ENCODE measurements at regions not wholly inside any gene's neighbourhood (a gene's known extent, or its start where the extent isn't known, plus 50 kb on each side); places are given as distances from the start of the nearest gene placed in this dataset.
"Not testable (repeated sequence)": the region's sequence is repeated elsewhere in the genome, so short reads cannot be mapped to it uniquely, and the experiment has no call there.

DNA sequence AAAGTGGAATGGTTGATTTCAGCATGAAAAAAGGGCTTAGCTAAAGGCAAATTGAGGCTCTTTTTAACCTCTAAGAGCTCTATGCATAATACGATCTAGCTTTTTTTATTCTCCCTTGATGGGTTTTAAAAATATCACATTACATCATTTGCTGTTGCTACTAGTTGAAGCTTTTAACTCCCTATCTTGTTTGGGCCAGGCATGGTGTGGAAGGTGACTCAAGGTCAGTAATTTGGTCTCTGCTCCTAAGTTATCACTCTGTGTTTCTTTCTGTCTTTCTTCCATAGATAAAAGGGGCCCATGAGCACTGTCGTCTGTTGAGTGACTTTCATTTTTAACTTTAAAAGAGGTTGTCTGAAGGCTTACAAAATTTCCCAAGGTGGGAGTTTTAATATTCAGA lies 58.1 kb upstream of the GOT2 start (continued):
- TF ChIP-seq, protein P1, sequence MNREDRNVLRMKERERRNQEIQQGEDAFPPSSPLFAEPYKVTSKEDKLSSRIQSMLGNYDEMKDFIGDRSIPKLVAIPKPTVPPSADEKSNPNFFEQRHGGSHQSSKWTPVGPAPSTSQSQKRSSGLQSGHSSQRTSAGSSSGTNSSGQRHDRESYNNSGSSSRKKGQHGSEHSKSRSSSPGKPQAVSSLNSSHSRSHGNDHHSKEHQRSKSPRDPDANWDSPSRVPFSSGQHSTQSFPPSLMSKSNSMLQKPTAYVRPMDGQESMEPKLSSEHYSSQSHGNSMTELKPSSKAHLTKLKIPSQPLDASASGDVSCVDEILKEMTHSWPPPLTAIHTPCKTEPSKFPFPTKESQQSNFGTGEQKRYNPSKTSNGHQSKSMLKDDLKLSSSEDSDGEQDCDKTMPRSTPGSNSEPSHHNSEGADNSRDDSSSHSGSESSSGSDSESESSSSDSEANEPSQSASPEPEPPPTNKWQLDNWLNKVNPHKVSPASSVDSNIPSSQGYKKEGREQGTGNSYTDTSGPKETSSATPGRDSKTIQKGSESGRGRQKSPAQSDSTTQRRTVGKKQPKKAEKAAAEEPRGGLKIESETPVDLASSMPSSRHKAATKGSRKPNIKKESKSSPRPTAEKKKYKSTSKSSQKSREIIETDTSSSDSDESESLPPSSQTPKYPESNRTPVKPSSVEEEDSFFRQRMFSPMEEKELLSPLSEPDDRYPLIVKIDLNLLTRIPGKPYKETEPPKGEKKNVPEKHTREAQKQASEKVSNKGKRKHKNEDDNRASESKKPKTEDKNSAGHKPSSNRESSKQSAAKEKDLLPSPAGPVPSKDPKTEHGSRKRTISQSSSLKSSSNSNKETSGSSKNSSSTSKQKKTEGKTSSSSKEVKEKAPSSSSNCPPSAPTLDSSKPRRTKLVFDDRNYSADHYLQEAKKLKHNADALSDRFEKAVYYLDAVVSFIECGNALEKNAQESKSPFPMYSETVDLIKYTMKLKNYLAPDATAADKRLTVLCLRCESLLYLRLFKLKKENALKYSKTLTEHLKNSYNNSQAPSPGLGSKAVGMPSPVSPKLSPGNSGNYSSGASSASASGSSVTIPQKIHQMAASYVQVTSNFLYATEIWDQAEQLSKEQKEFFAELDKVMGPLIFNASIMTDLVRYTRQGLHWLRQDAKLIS (CRISPR knock-in tag; IDR thresholded peaks at IDR 0.05) = no peak
- TF ChIP-seq, protein P2, sequence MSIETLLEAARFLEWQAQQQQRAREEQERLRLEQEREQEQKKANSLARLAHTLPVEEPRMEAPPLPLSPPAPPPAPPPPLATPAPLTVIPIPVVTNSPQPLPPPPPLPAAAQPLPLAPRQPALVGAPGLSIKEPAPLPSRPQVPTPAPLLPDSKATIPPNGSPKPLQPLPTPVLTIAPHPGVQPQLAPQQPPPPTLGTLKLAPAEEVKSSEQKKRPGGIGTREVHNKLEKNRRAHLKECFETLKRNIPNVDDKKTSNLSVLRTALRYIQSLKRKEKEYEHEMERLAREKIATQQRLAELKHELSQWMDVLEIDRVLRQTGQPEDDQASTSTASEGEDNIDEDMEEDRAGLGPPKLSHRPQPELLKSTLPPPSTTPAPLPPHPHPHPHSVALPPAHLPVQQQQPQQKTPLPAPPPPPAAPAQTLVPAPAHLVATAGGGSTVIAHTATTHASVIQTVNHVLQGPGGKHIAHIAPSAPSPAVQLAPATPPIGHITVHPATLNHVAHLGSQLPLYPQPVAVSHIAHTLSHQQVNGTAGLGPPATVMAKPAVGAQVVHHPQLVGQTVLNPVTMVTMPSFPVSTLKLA (conservative IDR thresholded peaks at IDR 0.05) = peak in 1 of 2 experiments; percentile 37; a peak in 1 of 4 replicates
- no peak for TF ChIP-seq NFE2L1 (tag; IDR thresholded peaks at IDR 0.05; ENCODE audit: borderline replicate concordance, low read depth)

DNA sequence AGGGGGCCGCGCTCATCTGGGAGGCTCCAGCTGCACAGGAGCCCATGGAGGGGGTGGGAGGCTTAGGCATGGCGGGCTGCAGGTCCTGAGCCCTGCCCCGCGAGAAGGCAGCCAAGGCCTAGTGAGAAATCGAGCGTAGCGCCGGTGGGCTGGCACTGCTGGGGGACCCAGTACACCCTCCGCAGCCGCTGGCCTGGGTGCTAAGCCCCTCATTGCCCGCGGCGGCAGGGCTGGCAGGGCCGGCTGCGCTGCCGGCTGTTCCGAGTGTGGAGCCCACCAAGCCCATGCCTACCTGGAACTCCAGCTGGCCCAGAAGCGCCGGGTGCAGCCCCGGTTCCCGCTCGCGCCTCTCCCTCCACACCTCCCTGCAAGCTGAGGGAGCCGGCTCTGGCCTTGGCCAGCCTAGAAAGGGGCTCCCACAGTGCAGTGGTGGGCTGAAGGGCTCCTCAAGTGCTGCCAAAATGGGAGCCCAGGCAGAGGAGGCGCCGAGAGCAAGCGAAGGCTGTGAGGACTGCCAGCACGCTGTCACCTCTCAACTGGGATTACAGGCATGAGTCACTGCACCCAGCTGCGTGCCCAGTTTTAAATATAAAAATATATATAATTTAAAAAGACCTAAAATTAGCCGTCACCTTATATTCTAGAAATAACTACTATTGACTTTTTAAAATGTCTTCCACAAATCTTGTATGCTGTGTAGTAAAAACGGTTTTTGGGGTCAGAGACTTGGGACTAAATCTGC lies 56.9 kb upstream of the GOT2 start:
- H3K9ac ChIP-seq (ENCODE audit: insufficient read depth in 1 of 2, low read depth in 2 of 2, low read length in 2 of 2); intact Hi-C loops (cut with micrococcal nuclease); H3K27me3 ChIP-seq (ENCODE audit: control insufficient read depth in 2 of 2, insufficient read depth in 2 of 2, low read length in 2 of 2); ATAC-seq; H3K27ac ChIP-seq (ENCODE audit: extremely low read depth, low read depth, low read length); in situ Hi-C loops (cut with MboI); POLR2A ChIA-PET; H3K4me3 ChIP-seq; BruUV-seq (replicated peaks); FAIRE-seq; H3K36me3 ChIP-seq (ENCODE audit: control insufficient read depth, insufficient read depth, low read length); H3K9me3 ChIP-seq (replicated peaks; ENCODE audit: control insufficient read depth, insufficient read depth, low read depth, low read length); H4K20me1 ChIP-seq (replicated peaks; ENCODE audit: control insufficient read depth, insufficient read depth, low read length); H3K79me2 ChIP-seq (ENCODE audit: control insufficient read depth, insufficient read depth, low read length); CTCF ChIA-PET (ENCODE audit: low intra/inter-chr PET ratio); H3K4me2 ChIP-seq (ENCODE audit: insufficient read depth, low read length); H2AFZ ChIP-seq (ENCODE audit: low read depth, low read length); H3K9me1 ChIP-seq (ENCODE audit: control insufficient read depth, insufficient read depth, low read length); DNase-seq (ENCODE audit: extremely low read depth in 1 of 4, low spot score in 3 of 4): not testable (repeated sequence)
- H3K4me1 ChIP-seq (replicated peaks in 1 of 2; ENCODE audit: control insufficient read depth in 2 of 2, insufficient read depth in 2 of 2, low read length in 2 of 2) = peaks cover 8 to 23% of the 10 kb centered on the region in 2 experiments
- 85% methylated on average over 12 of the region's 32 CpGs for WGBS (ENCODE audit: insufficient coverage, low coverage, missing lambda C conversion rate)
